ENCODE measurements at regions not wholly inside any gene's neighbourhood (a gene's known extent, or its start where the extent isn't known, plus 50 kb on each side); places are given as distances from the start of the nearest gene placed in this dataset.

- H3K4me3 ChIP-seq (ENCODE audit: low read depth in 1 of 3, low read length in 3 of 3): no peak overlapping the region
- TF ChIP-seq FOXA1 (IDR thresholded peaks at IDR 0.05) (no peak), CTCF (IDR thresholded peaks at IDR 0.05; ENCODE audit: low read depth, low read length, missing input control) (no peak), NR2F2 (IDR thresholded peaks at IDR 0.05) (no peak), MAX (IDR thresholded peaks at IDR 0.05) (no peak), SP1 (IDR thresholded peaks at IDR 0.05) (no peak), YY1 (IDR thresholded peaks at IDR 0.05) (no peak), ZBTB33 (IDR thresholded peaks at IDR 0.05) (no peak), HNF4G (IDR thresholded peaks at IDR 0.05) (no peak), FOXA2 (IDR thresholded peaks at IDR 0.05) (no peak)
- no peak overlapping the region for H3K27ac ChIP-seq (ENCODE audit: low read depth in 1 of 2, low read length in 2 of 2)
- no peak overlapping the region for H3K9ac ChIP-seq (ENCODE audit: low read depth in 1 of 2, low read length in 2 of 2)
- no peaks in the 10 kb centered on the region for H3K36me3 ChIP-seq (ENCODE audit: control insufficient read depth in 4 of 4, insufficient read depth in 3 of 4, low read depth in 1 of 4, low read length in 3 of 4)
- WGBS: 94% methylated on average over 1 of the region's 1 CpG
- no peak for DNase-seq (ENCODE audit: low spot score)
- H3K9me3 ChIP-seq (ENCODE audit: control insufficient read depth in 4 of 4, low read length in 3 of 4): no peaks in the 10 kb centered on the region
- no peaks in the 10 kb centered on the region for H3K27me3 ChIP-seq (ENCODE audit: control insufficient read depth in 4 of 4, insufficient read depth in 4 of 4, low read length in 3 of 4)
- H3K4me1 ChIP-seq (ENCODE audit: control insufficient read depth in 4 of 4, insufficient read depth in 4 of 4, low read length in 3 of 4): no peaks in the 10 kb centered on the region
Measured at GRCh38 chr7:85829176-85829575, 642.3 kb upstream of the SEMA3D start.

- no peak overlapping the region for H3K27ac ChIP-seq (ENCODE audit: low read depth in 1 of 2, low read length in 2 of 2)
- no peak overlapping the region for H3K9ac ChIP-seq (ENCODE audit: low read depth in 1 of 2, low read length in 2 of 2)
- no peaks in the 10 kb centered on the region for H3K27me3 ChIP-seq (ENCODE audit: control insufficient read depth in 4 of 4, insufficient read depth in 4 of 4, low read length in 3 of 4)
- H3K4me3 ChIP-seq (ENCODE audit: low read depth in 1 of 3, low read length in 3 of 3): no peak overlapping the region
- no peaks in the 10 kb centered on the region for H3K36me3 ChIP-seq (ENCODE audit: control insufficient read depth in 4 of 4, insufficient read depth in 3 of 4, low read depth in 1 of 4, low read length in 3 of 4)
- H3K9me3 ChIP-seq (ENCODE audit: control insufficient read depth in 4 of 4, low read length in 3 of 4): no peaks in the 10 kb centered on the region
- WGBS: 60% methylated on average over 2 of the region's 2 CpGs
- no peaks in the 10 kb centered on the region for H3K4me1 ChIP-seq (ENCODE audit: control insufficient read depth in 4 of 4, insufficient read depth in 4 of 4, low read length in 3 of 4)
- DNase-seq (ENCODE audit: low spot score): no peak
- no peak for TF ChIP-seq JUND (IDR thresholded peaks at IDR 0.05)
- TF ChIP-seq CTCF (IDR thresholded peaks at IDR 0.05; ENCODE audit: low read depth, low read length, missing input control): no peak
- no peak for TF ChIP-seq NR2F2 (IDR thresholded peaks at IDR 0.05)
- TF ChIP-seq HNF4A (conservative IDR thresholded peaks at IDR 0.05): no peak
- no peak for TF ChIP-seq TAF1 (conservative IDR thresholded peaks at IDR 0.05)
- no peak for TF ChIP-seq MAX (IDR thresholded peaks at IDR 0.05)
- no peak for TF ChIP-seq ZBTB33 (IDR thresholded peaks at IDR 0.05)
- no peak for TF ChIP-seq FOXA2 (IDR thresholded peaks at IDR 0.05)
- TF ChIP-seq GABPA (IDR thresholded peaks at IDR 0.05 in 1 of 2, conservative IDR thresholded peaks at IDR 0.05 in 1 of 2): no peak
- TF ChIP-seq RXRA (IDR thresholded peaks at IDR 0.05): no peak
- no peak for TF ChIP-seq ATF3 (IDR thresholded peaks at IDR 0.05)
- no peak for TF ChIP-seq FOXA1 (IDR thresholded peaks at IDR 0.05)
Measured at GRCh38 chr7:85828614-85829013, 641.8 kb upstream of the SEMA3D start.

All from liver (tissue), 8 donors.